ENCODE measurements at regions not wholly inside any gene's neighbourhood (a gene's known extent, or its start where the extent isn't known, plus 50 kb on each side); places are given as distances from the start of the nearest gene placed in this dataset.
"Not testable (repeated sequence)": the region's sequence is repeated elsewhere in the genome, so short reads cannot be mapped to it uniquely, and the experiment has no call there.

DNA sequence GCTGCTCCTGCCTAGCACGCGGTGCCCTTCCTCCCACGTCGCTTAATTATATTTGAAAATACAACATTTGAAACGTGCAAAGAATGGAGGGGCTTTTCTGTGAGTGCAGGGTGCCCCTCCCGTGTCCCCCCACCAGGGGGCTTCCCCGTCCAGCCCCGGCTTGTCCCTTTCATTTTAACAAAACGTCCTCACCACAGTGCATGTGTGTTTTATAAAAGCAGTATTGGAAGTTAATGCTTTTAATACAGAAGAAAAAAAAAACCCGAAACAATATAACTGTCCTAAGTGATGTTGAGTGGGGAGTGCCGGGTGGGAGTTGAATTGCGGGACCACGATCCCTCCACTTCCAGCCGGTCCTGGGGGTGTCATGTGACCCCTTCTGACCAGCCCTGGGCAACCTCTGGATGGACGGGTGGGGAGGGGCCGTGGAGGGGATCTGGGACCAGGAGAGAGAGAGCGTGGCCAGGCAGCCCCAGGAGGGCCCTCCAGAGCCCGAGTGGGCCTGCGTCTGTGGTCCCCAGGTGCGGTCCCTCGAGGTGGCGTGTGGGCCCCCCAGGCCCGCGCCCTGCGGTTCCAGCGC lies 155.3 kb downstream of the TMEM121 start:
- not testable (repeated sequence) for DNase-seq

DNA sequence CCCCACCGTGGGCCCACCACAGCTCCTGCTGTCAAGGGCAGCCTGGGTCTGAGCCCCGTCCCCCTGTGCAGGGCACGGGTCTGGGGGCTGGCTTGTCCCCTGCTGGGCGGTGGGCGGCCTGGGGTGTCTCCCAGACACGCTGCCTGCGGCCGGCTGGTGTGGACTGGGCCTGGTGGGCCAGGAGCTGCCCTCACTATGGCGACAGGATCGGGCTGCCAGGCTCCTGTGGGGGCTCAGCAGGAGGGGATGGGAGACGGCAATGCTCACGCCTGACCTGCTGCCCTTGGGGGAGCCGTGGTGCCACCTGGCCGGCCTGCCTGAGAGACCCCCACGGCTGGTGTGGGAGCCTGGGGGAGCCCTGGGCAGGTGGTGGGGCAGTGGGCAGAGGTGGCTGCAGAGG lies 156.1 kb downstream of the TMEM121 start:
- DNase-seq, result not testable (repeated sequence)

DNA sequence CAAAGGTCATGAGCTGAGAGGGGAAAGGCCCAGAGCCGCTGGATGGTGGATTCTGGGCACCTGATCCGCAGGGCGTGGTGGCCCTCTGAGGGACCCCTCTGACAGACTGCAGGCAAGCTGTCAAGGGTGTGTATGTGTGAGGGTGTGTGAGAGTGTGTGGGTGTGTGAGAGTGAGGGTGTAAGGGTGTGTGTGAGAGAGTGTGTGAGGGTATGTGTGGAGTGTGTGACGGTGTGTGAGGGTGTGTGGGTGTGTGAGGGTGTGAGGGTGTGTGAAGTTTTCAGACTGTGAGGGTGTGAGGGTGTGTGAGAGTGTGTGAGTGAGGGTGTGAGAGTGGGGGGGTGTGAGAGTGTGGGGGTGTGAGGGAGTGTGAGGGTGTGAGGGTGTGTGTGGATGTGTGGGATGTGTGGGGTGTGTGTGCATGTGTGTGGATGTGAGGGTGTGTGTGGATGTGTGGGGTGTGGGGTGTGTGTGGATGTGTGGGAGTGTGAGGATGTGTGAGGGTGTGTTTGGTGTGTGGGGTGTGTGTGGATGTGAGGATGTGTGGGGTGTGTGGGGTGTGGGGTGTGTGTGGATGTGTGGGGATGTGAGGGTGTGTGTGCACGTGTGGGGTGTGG lies 156.7 kb downstream of the TMEM121 start:
- DNase-seq, result no peak

DNA sequence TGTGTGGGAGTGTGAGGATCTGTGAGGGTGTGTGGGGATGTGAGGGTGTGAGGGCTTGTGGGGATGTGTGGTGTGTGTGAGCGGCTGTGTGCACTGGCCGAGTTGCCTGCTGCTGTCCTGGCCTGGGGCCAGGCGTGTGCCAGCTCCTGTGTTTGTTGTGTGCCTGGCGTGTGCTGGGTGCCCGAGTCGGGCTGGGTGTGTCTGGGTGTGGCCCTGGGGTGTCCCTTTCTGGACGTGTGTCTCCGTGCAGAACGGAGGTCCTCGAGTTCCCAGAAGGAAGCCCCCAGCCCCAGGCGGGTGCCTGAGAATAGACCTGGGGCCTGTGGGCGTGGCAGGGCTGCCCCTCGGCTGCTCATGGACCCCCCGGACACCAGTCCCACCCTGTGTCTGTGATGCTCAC lies 157.7 kb downstream of the TMEM121 start:
- not testable (repeated sequence) for DNase-seq

DNA sequence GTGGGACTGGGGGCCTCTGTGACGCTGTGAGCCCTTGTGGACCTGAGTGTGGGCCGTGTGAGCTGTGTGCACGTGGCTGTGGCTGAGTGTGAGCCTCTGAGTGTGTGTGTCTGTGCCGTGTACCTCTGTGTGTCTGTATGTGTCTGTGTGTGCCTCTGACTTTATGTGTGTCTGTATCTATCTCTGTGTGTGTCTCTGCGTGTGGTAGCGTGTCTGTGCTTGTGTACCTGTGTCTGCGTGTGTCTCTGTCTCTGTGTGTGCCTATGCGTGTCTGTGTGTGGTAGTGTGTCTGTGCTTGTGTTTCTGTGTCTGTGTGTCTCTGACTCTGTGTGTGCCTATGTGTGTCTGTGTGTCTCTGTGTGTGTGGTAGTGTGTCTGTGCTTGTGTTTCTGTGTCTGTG lies 158.2 kb downstream of the TMEM121 start:
- not testable (repeated sequence) for DNase-seq

DNA sequence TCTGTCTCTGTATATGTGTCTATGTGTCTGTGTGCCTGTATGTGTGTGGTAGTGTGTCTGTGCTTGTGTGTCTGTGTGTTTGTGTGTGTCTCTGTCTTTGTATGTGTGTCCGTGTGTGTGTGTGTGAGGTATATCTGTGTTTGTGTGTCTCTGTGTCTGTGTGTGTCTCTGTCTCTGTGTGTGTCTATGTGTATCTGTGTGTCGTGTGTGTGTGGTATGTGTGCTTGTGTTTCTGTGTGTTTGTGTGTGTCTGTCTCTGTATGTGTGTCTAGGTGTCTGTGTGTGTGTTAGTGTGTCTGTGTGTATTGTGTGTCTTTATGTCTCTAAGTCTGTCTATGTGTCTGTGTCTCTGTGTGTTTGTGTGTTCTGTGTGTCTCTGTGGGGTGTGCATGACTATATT lies 158.6 kb downstream of the TMEM121 start:
- DNase-seq, result no peak

DNA sequence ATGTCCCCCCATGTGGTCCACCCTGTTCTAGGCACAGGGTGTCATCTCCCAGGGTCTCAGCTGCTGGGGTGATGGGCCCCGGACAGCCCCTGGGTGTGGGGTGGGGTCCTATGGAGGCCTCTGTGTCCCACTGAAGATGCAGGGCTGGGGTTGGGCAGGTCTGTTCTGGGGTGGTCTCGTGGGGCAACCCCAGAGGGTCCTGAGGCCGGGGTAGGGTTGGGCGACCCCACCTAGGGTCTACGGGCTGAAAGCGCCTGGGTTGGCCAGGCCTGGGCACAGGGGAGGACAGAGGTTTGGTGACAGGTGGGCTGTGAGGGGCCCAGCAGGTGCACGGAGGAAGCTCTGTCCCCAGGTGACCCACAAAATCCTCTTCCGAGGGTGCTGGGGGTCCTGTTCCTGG lies 159.2 kb downstream of the TMEM121 start:
- not testable (repeated sequence) for DNase-seq

DNA sequence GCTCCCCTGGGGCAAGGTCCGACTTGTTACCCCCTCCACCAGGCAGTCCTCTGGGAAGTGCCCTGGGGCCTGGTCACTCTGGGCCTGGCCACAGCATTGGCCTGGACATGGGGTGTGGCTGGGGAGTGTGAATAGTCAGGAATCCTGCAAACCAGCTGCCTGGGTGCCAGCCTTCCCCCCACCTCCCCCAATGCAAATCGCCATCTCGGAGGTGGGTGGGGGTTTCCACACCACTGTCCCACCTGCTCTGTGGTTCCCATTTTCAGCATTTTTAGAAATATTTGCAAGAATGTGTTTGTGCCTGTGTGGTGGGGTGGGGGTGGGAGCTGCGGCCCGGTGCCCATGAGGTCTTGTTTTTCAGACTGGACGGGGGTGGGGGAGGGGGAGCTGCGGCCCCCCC lies 159.7 kb downstream of the TMEM121 start:
- DNase-seq, result not testable (repeated sequence)

DNA sequence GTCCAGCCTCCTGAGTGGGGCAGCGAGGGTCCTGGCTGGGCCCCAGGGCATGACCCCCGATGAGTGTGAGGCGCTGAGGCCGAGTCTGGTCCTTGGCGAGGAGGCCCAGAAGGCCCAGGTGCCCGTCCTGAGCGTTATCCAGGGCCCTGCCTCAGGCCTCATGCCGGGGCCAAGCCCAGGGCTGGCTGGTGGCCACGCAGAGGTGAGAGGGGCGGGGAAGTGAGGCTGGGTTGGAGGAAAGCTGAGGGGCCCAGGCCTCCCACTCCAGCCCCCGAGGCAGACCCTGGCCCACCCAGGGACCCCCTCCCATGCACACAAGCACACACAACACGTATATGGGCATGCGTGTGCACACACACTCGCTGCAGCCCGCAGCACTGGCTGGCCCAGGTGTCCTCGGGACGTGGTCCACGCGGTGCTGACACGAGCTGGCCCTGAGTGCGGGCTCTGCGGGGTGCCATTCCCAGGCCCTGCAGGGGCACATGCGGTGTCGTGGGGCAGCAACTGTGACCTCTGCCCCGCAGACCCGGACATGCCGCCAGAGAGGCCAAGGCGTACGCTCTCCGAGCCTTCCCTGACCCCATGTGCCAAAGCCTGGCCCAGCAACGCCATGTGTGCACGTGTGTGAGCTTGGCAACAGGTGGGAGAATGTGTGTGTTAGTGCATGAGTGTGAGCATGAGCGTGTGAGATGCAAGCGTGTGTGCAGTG lies 160.2 kb downstream of the TMEM121 start:
- DNase-seq, result not testable (repeated sequence)

DNA sequence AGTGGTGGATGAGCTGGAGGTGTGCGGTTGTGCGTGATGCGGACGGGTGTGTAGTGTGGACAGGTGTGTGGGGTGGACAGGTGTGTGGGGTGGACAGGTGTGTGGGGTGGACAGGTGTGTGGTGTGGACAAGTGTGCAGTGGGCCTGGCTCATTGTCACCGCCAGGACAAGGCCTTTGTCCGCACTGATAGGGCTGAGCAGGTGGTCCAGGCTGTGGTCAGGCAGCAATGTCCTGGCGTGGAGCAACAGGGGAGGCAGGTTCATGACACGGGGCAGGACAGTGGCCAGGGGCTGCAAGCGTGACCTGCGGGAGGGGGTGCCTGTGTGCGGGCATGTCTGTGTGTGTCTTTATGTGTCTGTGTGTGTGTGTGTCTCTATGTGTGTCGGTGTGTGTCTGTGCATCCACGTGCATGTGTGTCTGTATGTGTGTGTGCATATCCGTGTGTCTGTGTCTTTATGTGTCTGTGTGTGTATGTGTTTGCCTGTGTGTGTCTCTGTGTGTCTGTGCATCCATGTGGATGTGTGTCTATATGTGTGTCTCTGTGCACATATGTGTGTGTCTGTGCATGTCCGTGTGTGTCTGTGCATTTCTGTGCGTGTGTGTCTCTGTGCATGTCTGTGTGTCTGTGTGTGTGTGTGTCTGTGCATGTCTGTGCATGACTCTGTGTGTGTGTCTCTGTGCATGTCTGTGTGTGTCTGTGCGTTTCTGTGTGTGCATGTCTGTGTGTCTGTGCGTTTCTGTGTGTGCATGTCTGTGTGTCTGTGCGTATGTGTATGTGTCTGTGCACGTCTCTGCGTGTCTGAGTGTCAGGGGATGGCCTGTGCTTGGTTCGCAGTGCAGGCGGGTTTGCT lies 161.0 kb downstream of the TMEM121 start:
- not testable (repeated sequence) for DNase-seq

DNA sequence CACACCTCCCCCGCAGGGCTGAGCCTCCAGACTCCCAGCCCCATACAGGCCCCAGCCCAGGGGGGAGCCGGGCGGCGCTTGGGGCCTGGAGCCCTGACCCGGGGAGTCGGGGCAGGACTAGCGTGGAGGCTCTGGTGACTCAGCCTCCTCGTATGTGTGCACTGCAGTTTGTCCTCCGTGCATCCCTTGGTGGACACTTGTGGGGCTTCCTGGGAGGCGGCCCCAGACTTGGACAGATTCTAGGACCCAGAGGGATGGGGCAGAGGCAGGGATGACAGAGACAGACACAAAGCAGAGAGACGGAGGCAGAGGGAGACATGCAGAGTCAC lies 161.6 kb downstream of the TMEM121 start:
- DNase-seq, result not testable (repeated sequence)

DNA sequence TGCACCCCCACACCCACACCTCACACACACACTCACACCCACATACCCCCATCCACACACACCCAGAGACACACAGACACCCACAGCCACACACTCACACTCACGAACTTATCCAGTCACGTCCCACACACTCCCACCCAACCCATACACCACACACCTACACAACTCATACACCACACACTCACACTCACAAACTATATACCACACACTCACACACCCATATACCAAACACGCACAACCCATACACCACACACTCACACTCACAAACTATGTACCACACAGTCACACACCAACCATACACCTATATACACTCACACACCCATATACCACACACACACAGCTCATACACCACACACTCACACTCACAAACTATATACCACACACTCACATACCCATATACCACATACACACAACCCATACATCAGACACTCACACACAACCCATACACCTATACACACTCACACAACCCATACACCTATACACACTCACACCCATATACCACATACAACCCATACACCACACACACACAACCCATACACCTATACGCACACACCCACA lies 162.4 kb downstream of the TMEM121 start:
- DNase-seq, result not testable (repeated sequence)

DNA sequence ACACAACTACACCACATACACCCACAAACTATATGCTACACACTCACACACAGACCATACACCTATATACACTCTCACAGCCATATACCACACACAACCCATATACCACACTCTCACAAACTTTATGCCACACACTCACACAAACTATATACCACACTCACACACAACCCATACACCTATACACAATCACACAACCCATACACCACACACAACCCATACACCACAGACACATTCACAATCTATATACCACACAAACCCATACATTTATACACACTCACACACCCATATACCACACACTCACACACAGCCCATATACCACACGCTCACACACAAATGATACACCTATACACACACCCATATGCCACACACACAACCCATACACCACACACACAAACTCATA lies 163.3 kb downstream of the TMEM121 start:
- DNase-seq, result no peak

DNA sequence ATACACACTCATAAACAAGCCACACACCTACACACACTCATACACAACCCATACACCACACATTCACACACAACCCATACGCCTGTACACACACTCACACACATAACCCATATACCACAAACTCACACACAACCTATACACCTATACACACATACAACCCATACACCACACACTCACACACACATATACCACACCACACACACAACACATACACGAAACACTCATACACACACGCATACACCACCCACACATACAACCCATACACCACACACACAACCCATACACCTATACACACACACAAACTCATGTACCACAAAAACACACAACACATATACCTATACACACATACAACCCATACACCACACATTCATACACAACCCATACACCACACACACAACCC lies 164.3 kb downstream of the TMEM121 start:
- DNase-seq, result no peak

DNA sequence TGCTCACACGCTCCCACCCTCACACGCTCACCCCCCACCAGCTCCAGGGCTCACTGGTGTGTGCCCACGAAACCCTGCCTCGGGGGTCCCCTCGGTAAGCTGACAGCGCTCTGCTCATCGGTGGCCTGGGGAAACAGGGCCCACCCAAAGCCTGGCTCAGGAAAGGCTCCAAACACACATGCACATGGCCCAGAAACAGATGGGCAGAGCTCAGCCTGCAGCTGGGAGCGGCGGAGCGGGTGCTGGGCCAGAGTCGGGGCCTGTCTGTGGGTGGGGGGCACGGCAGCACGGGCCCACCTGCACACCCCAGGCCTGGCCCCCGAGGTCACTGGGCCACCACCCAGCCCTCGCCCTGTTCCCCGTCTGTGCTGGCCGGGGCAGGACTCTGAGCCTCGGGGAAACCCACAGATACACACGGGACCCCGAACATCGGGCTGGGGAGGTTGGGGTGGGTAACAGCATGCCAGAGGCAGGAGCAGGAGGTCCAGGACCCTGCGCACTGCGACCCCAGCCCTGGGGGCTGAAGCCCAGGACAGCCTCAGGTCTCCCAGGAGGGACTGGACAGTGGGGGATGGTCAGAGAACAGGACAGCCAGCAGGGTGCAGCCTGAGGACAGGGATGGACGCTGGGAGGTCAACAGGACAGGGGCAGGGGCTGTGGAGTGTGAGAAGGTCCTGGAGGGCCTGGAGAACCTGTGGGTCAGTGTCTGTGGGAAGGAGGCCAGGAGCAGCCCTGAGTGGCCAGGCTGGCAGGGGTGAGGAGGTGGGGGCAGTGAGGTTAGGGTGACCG lies 165.1 kb downstream of the TMEM121 start:
- not testable (repeated sequence) for DNase-seq

DNA sequence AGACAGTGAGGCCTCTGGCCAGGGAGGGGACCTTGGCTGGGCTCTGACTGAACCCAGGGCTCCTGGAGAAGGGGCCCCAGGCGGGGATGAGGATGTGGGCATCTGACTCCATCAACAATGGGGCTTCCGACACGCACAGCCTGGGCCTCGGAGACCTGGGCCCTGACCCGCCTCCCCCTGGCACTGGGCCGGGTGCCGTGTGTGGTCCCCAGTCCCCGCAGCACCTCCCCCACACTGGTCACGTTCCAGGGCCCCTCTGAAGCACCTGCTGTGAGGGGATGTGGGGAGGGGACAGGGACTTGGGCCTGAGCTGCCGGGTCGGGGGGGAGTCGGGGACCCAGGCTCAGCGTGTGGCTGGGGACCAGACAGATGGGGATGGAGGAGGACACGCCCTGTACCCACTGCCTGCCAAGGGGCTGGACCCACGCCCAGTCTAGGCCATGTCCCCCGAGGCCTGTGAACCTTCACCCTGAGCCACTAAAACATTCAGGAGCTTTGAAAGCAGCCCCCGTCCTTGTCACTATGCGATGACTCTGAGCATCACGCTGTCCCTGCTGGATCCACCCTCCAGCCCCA lies 165.8 kb downstream of the TMEM121 start:
- DNase-seq, result not testable (repeated sequence)

DNA sequence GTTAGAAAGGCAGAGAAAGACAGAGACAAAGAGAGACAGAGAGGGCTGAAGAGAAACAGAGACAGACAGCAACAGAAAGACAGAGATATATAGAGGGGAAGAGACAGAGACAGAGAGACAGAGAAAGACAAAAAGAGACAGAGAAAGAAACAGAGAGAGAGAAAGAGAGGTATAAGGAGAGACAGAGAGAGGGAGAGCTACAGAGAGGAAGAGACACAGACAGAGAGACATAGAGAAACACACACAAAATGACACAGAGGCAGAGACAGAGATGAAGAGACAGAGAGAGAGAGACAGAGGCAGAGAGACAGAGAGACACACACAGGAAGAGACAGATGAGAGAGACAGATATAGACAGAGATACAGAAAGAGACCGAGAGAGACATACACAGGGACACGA lies 168.6 kb downstream of the TMEM121 start:
- DNase-seq, result no peak

DNA sequence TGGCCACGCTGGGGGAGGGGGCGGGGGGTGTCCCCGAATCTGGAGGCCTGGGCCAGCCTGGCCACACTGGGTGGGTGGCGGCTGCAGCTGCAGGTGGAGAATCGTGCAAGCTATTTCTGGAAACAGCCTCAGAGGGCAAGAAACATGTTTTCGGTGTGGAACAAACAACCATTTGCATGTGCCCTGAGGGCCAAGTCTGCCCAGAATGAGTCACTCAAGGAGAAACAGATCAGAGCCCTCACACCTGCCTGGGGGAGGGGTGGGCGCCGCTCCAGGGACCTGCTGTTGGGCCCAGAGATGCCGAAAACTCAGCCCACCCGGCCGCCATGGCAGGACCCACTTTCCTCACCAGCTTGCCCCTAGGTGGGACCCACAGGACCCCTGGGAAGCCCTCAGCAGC lies 170.0 kb downstream of the TMEM121 start:
- not testable (repeated sequence) for DNase-seq

DNA sequence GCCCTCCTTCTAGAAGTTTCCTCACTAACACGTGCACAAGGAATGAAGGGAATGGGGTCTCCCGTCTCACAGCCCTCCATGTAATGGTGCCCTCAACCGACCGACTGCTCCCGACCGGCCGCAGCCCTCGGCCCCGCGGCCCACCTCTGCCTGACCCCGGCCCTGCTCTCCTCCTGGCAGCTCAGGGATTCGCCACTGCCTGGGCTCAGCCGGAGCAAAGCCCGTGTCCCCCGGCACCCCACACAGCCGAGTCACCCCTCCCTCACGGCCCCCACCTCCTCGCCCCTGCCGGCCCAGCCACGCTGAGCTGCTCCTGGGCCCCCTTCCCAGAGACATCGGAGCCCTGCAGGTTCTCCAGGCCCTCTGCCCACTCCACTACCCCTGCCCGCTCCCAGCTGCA lies 171.0 kb downstream of the TMEM121 start:
- DNase-seq, result not testable (repeated sequence)

DNA sequence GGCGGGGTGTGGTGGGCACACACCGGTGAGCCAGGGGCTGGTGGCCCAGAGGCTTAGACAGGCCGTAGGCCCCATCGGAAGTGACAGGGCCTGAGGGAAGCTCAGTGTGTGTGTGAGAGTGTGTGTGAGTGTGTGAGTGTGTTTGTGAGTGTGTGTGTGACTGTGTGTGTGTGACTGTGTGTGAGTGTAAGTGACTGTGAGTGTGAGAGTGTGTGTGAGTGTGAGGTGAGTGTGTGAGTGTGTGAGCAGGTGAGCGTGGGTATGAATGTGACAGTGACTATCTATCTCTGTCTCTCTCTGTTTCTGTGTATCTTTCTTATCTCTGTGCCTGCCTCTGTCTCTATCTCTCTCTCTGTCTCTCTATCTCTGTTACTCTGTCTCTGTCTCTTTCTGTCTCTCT lies 171.6 kb downstream of the TMEM121 start:
- DNase-seq, result not testable (repeated sequence)

DNA sequence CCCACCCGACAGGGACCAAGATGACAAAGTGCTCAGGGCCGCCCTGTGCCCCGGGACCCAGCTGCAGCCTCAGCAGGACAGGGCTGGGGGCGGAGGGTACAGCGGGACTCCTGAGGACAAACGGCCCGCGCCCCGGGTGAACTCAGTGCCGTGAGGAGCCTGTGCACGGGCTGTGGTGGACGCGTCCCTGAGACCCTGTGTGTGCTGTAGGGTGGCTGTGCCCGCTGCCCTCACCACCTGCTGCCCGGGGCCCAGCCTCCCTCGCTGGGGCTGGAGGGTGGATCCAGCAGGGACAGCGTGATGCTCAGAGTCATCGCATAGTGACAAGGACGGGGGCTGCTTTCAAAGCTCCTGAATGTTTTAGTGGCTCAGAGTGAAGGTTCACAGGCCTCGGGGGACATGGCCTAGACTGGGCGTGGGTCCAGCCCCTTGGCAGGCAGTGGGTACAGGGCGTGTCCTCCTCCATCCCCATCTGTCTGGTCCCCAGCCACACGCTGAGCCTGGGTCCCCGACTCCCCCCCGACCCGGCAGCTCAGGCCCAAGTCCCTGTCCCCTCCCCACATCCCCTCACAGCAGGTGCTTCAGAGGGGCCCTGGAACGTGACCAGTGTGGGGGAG lies 172.7 kb downstream of the TMEM121 start:
- not testable (repeated sequence) for DNase-seq
